ENCODE measurements at regions not wholly inside any gene's neighbourhood (a gene's known extent, or its start where the extent isn't known, plus 50 kb on each side); places are given as distances from the start of the nearest gene placed in this dataset.

- Histone ChIP-seq H3K27ac (no peak overlapping the region), H3K36me3 (replicated peaks) (no peaks in the 10 kb centered on the region), H3K27me3 (replicated peaks) (no peaks in the 10 kb centered on the region), H3K4me3 (ENCODE audit: low read depth, low read length) (no peak overlapping the region)
- in situ Hi-C loops (cut with HindIII; ENCODE audit: low pct_ligation_motif_present, low sequenced_read_pairs): no loop called here
- TF ChIP-seq CTCF (IDR thresholded peaks at IDR 0.05; ENCODE audit: low read depth, low read length, missing control alignments): no peak
- no peak for DNase-seq
Measured at GRCh38 chr18:64806691-64807090, 657.8 kb upstream of the LINC00305 start.

GRCh38 chr18:64806232-64806631, 657.3 kb upstream of the LINC00305 start:
- H3K27ac ChIP-seq: no peak overlapping the region
- no peaks in the 10 kb centered on the region for H3K36me3 ChIP-seq (replicated peaks)
- no peak for TF ChIP-seq CTCF (IDR thresholded peaks at IDR 0.05; ENCODE audit: low read depth, low read length, missing control alignments)
- no peak overlapping the region for H3K4me3 ChIP-seq (ENCODE audit: low read depth, low read length)
- in situ Hi-C loops (cut with HindIII; ENCODE audit: low pct_ligation_motif_present, low sequenced_read_pairs): no loop called here
- no peaks in the 10 kb centered on the region for H3K27me3 ChIP-seq (replicated peaks)
- DNase-seq: no peak

- Histone ChIP-seq H3K4me3 (ENCODE audit: low read depth, low read length) (no peak overlapping the region), H3K27me3 (replicated peaks) (no peaks in the 10 kb centered on the region), H3K36me3 (replicated peaks) (no peaks in the 10 kb centered on the region), H3K27ac (no peak overlapping the region)
- TF ChIP-seq CTCF (IDR thresholded peaks at IDR 0.05; ENCODE audit: low read depth, low read length, missing control alignments): no peak
- in situ Hi-C loops (cut with HindIII; ENCODE audit: low pct_ligation_motif_present, low sequenced_read_pairs): no loop called here
- no peak for DNase-seq
Measured at GRCh38 chr18:64803471-64803870, 654.6 kb upstream of the LINC00305 start.

GRCh38 chr18:64800151-64800550, 651.3 kb upstream of the LINC00305 start:
- in situ Hi-C loops (cut with HindIII; ENCODE audit: low pct_ligation_motif_present, low sequenced_read_pairs): no loop called here
- H3K4me3 ChIP-seq (ENCODE audit: low read depth, low read length): no peak overlapping the region
- no peak overlapping the region for H3K27ac ChIP-seq
- no peaks in the 10 kb centered on the region for H3K36me3 ChIP-seq (replicated peaks)
- no peak for TF ChIP-seq CTCF (IDR thresholded peaks at IDR 0.05; ENCODE audit: low read depth, low read length, missing control alignments)
- H3K27me3 ChIP-seq (replicated peaks): no peaks in the 10 kb centered on the region
- no peak for DNase-seq

- no peak for TF ChIP-seq CTCF (IDR thresholded peaks at IDR 0.05; ENCODE audit: low read depth, low read length, missing control alignments)
- no peaks in the 10 kb centered on the region for H3K36me3 ChIP-seq (replicated peaks)
- in situ Hi-C loops (cut with HindIII; ENCODE audit: low pct_ligation_motif_present, low sequenced_read_pairs): no loop called here
- H3K27me3 ChIP-seq (replicated peaks): no peaks in the 10 kb centered on the region
- DNase-seq: no peak
- no peak overlapping the region for H3K27ac ChIP-seq
- H3K4me3 ChIP-seq (ENCODE audit: low read depth, low read length): no peak overlapping the region
Measured at GRCh38 chr18:64799376-64799775, 650.5 kb upstream of the LINC00305 start.

- Histone ChIP-seq H3K36me3 (replicated peaks) (no peaks in the 10 kb centered on the region), H3K27ac (no peak overlapping the region), H3K27me3 (replicated peaks) (no peaks in the 10 kb centered on the region), H3K4me3 (ENCODE audit: low read depth, low read length) (no peak overlapping the region)
- no peak for TF ChIP-seq CTCF (IDR thresholded peaks at IDR 0.05; ENCODE audit: low read depth, low read length, missing control alignments)
- in situ Hi-C loops (cut with HindIII; ENCODE audit: low pct_ligation_motif_present, low sequenced_read_pairs): no loop called here
- no peak for DNase-seq
Measured at GRCh38 chr18:64791236-64791635, 642.3 kb upstream of the LINC00305 start.

All from brain microvascular endothelial cell (primary cell).